GM20431 (cell line): ENCODE measurements at regions not wholly inside any gene's neighbourhood (a gene's known extent, or its start where the extent isn't known, plus 50 kb on each side); places are given as distances from the start of the nearest gene placed in this dataset.
"Not testable (repeated sequence)": the region's sequence is repeated elsewhere in the genome, so short reads cannot be mapped to it uniquely, and the experiment has no call there.

ENCODE experiments used
- in situ Hi-C: fragments of 300-500 bp; cut with MseI, MboI; formaldehyde crosslinking; loops from one replicate; pipeline ENCODE4 v1.15.0; 2020; ENCODE audit warnings: low sequenced_read_pairs; ENCODE audit not compliant: unreplicated experiment

- in situ Hi-C loops = no loop called here
These were observed 251.2 kb upstream of the RHOBTB1 start for GRCh38 chr10:61195211-61195610.

DNA sequence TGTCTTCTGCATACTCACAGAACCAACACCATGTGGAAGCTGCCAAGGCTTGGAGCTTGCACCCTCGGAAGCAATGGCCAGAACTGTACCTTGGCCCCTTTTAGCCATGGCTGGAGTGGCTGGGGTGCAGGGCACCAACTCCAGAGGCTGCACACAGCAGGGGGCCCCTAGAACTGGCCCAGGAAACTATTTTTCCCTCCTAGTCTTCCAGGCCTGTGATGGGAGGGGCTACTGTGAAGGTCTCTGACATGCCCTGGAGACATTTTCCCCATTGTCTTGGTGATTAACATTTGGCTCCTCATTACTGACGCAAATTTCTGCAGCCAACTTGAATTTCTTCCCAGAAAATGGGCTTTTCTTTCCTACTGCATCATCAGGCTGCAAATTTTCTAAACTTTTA is 248.6 kb upstream of the RHOBTB1 start:
- in situ Hi-C loops = not testable (repeated sequence)

- in situ Hi-C loops = no loop called here
These were observed 248.1 kb upstream of the RHOBTB1 start for GRCh38 chr10:61192042-61192441.

DNA sequence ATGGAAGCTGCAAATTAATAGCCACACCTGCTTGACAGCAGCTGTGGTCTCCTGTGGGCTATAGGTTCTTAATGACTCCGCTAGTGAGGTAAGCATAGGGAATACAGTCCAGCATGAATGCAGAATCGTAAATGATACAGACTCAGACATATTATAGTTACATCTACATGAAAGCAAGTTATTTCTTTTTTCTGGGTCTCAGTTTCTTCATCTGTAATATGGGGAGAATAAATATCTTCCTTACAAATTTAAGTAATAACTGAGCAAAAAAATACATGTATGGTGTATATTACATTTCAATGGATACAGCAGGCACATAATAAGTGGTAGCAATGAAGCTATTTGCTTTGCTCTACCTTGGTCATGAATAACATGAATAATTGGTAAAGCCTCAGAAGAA is 245.9 kb upstream of the RHOBTB1 start:
- in situ Hi-C loops = no loop called here

DNA sequence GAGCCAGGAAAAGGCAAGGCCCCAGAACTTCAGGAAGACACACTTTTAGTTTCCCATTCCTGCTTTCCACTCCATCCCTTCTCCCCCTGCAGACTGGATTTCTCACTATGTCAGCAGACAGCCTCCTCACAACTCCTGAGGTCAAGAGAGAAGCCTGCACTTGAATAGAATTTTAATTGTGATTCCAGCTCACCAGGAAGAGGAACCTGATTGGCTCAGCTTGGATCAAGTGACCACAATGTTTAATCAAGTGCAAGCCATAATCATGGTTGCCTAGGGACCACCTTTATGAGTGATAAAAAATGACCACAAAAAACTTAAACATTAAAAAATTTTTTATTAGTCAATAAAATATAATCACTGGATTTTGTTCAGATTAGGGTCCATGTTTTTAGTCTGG is 244.7 kb upstream of the RHOBTB1 start:
- in situ Hi-C loops = no loop called here

GRCh38 chr10:61188101-61188500 is 244.1 kb upstream of the RHOBTB1 start:
- in situ Hi-C loops = no loop called here

DNA sequence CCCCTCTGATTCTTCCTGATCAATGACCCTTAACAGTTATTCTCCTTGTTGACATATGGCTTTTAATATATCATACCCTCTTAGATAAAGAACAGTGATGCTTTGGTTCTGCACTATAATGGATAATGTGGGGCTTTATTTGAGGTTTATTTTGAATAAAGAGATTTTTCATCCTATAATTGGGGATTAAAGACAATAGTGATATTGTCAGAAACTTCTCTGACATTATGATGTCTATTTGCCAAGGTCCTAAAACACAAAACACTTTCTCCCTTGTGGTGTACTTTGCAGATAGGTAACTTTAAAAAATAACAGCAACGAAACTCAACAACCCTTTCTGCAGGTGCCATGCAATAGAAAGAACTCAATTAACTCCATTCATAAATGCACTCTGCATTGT is 243.6 kb upstream of the RHOBTB1 start:
- in situ Hi-C loops = no loop called here

- in situ Hi-C loops = no loop called here
These were observed 242.4 kb upstream of the RHOBTB1 start for GRCh38 chr10:61186408-61186807.

- in situ Hi-C loops = no loop called here
These were observed 240.4 kb upstream of the RHOBTB1 start for GRCh38 chr10:61184429-61184828.

DNA sequence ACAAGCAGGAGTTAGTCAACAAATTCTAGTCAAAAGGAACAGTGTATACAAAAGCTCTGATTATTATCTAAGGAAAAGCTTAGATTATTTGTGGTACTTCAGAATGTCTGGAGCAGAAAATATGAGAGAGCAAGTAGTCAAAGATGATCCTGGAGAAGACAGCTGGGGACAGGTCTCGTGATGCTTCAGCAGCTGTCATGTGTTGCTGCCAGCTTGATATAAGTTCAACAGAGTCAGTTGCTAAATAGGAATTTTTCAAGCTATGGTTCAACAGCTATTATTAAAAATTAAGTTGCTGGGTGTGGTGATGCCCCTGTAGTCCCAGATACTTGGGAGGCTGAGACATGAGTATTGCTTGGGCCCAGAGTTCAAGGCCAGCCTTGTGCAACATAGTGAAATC is 240.0 kb upstream of the RHOBTB1 start:
- in situ Hi-C loops = no loop called here

DNA sequence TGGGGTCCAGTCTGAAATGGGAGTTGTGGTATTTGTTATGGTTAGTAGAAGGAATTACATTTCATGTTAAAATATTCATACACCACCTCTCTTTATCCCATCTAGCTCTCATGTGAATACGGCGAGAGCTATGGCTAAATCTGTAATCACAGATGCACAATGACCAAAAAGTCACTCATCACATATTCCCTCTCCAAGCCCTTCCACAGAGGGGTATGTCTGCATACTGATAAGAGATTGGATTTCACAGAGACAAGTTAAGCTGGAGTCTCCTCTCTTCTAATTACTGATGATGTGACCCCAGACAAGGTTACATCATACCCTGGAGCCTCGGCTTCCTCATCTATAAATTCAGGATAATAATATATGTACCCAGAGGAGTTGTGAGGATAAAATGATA is 237.8 kb upstream of the RHOBTB1 start:
- in situ Hi-C loops = no loop called here

- in situ Hi-C loops = no loop called here
These were observed 235.8 kb upstream of the RHOBTB1 start for GRCh38 chr10:61179771-61180170.

DNA sequence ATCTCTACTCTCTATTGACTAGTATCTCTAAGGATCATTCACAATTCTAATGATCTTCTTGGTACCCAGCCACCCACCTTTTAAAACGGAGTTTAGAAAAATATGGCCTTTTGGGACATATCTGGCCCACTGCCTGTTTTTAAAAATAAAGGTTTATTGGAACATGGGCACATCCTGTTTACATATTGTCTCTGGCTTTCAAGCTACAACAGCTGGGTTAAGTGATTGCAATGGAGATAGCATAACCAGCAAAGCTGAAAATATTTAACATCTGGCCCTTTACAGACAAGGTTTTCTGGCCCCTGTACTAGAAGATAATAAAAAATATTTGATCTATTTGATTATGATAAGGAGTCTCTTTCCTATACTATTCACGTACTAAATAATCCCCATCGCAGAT is 232.4 kb upstream of the RHOBTB1 start:
- in situ Hi-C loops = no loop called here

- in situ Hi-C loops = no loop called here
These were observed 231.3 kb upstream of the RHOBTB1 start for GRCh38 chr10:61175316-61175715.

GRCh38 chr10:61173450-61173849 is 229.5 kb upstream of the RHOBTB1 start:
- in situ Hi-C loops = no loop called here

- in situ Hi-C loops = no loop called here
These were observed 228.4 kb upstream of the RHOBTB1 start for GRCh38 chr10:61172182-61172926.

DNA sequence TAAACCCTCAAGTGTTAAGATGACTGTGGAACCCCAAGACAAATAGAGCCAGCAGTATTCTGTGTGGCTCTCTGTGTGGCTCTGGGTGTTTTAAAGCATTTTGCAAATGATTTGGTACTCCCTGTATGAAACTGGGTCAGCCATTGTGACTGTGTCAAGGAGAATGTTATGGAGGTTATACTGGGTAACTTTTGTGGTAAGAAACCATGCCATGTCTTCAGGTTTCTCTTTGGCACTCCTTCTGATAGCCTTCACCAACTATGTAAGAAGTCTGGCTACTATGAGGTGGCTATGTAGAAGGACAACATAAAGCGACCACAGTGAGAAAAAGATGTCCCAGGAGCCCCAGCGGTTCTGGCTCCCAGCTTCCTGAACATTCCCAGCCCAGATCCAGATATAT is 226.6 kb upstream of the RHOBTB1 start:
- in situ Hi-C loops = no loop called here

GRCh38 chr10:61169294-61169693 is 225.3 kb upstream of the RHOBTB1 start:
- in situ Hi-C loops = no loop called here

DNA sequence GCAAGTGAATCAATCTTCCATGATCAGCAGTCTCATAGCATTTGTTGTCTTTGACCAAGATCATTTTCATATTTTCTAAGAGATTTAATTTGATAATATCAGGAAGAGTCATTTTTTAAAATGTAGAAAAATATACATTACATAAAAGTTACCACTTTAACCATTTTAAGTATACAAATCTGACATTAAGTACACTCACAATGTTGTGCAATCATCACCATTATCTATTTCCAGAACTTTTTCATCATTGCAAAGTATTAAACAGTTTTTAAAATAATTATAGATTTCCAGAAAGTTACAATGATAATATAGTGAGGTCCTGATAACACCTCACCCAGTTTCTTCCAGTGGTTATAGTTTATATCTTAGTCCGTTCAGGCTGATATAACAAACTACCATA is 222.5 kb upstream of the RHOBTB1 start:
- in situ Hi-C loops = no loop called here

GRCh38 chr10:61166065-61166464 is 222.1 kb upstream of the RHOBTB1 start:
- in situ Hi-C loops = no loop called here

DNA sequence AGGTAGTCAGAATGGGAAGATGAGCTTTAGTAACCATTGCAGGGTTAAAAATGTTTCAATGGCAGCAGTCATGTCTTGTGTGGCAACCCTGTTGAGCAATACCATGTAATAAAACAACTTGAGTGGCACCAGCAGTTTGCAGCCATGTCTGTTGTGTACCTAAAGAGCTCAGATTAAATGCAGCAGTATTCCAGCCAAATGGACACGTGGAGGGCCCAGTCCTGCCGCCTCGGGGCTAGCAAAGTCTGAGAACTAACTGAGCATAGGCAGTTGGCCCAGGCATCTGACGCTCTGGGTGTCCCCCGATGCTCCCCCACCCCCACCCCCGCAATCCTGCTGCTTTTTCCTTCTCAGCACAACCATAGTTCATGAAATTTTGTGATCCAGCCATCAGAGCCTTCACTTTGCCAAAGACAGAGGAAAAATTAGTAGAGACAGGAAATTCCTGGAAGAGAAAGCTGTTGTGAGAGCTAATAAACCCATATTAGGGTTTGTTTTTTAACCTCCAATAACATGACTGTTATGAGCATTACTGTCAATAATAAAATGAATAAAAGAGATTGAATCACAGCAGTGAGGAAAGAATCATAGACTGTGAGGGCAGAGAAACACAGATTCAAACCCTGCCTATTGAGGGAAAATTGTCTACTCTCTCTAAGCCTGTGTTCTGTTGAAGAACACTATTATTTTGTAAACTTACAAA is 220.6 kb upstream of the RHOBTB1 start:
- in situ Hi-C loops = no loop called here

- in situ Hi-C loops = no loop called here
These were observed 219.4 kb upstream of the RHOBTB1 start for GRCh38 chr10:61163403-61163802.
